ENCODE measurements at regions not wholly inside any gene's neighbourhood (a gene's known extent, or its start where the extent isn't known, plus 50 kb on each side); places are given as distances from the start of the nearest gene placed in this dataset.

GRCh38 chr12:18955594-18955993, 173.9 kb upstream of the PLEKHA5 start:
- TF ChIP-seq SP1 (IDR thresholded peaks at IDR 0.05) (no peak), FOXM1 (IDR thresholded peaks at IDR 0.05; ENCODE audit: borderline replicate concordance) (no peak)

All from HEK293T (cell line).